ENCODE measurements at regions not wholly inside any gene's neighbourhood (a gene's known extent, or its start where the extent isn't known, plus 50 kb on each side); places are given as distances from the start of the nearest gene placed in this dataset.

DNA sequence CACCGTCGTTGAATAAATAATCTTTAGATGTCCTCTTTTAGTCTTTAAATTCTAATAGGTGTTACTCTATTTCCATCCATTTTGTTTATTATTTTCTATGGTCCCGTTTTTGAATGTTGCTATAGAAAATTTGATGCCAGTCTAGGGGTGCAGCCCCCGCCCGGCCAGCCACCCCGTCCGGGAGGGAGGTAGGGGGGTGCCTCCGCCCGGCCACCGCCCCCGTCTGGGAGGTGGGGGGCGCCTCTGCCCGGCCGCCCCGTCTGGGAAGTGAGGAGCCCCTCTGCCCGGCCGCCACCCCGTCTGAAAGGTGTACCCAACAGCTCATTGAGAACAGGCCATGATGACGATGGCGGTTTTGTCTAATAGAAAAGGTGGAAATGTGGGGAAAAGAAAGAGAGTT, 2372.2 kb upstream of the WWC1 start:
- H3K27ac ChIP-seq (ENCODE audit: low read length), result no peak overlapping the region
- H3K9me3 ChIP-seq (ENCODE audit: low read length), result no peaks in the 10 kb centered on the region
- TF ChIP-seq POLR2AphosphoS5 (IDR thresholded peaks at IDR 0.05), result no peak
- TF ChIP-seq CTCF (IDR thresholded peaks at IDR 0.05; ENCODE audit: poor library complexity, severe bottlenecking), result no peak
- no peak for TF ChIP-seq EZH2 (IDR thresholded peaks at IDR 0.05; ENCODE audit: borderline replicate concordance, insufficient read depth, low read length, poor library complexity, severe bottlenecking)
- TF ChIP-seq TAF1 (IDR thresholded peaks at IDR 0.05; ENCODE audit: low read depth), result no peak
- TF ChIP-seq SMC3 (conservative IDR thresholded peaks at IDR 0.05; ENCODE audit: poor library complexity), result no peak
- TF ChIP-seq EP300 (conservative IDR thresholded peaks at IDR 0.05; ENCODE audit: poor library complexity, severe bottlenecking), result no peak
- TF ChIP-seq MXI1 (conservative IDR thresholded peaks at IDR 0.05; ENCODE audit: poor library complexity, severe bottlenecking), result no peak
- TF ChIP-seq, protein P1, sequence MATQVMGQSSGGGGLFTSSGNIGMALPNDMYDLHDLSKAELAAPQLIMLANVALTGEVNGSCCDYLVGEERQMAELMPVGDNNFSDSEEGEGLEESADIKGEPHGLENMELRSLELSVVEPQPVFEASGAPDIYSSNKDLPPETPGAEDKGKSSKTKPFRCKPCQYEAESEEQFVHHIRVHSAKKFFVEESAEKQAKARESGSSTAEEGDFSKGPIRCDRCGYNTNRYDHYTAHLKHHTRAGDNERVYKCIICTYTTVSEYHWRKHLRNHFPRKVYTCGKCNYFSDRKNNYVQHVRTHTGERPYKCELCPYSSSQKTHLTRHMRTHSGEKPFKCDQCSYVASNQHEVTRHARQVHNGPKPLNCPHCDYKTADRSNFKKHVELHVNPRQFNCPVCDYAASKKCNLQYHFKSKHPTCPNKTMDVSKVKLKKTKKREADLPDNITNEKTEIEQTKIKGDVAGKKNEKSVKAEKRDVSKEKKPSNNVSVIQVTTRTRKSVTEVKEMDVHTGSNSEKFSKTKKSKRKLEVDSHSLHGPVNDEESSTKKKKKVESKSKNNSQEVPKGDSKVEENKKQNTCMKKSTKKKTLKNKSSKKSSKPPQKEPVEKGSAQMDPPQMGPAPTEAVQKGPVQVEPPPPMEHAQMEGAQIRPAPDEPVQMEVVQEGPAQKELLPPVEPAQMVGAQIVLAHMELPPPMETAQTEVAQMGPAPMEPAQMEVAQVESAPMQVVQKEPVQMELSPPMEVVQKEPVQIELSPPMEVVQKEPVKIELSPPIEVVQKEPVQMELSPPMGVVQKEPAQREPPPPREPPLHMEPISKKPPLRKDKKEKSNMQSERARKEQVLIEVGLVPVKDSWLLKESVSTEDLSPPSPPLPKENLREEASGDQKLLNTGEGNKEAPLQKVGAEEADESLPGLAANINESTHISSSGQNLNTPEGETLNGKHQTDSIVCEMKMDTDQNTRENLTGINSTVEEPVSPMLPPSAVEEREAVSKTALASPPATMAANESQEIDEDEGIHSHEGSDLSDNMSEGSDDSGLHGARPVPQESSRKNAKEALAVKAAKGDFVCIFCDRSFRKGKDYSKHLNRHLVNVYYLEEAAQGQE (IDR thresholded peaks at IDR 0.05; ENCODE audit: borderline replicate concordance), result no peak
- TF ChIP-seq RAD21 (conservative IDR thresholded peaks at IDR 0.05), result no peak
- no peaks in the 10 kb centered on the region for H3F3A ChIP-seq (ENCODE audit: insufficient read depth, low read length, poor library complexity, severe bottlenecking)
- no peaks in the 10 kb centered on the region for H3K36me3 ChIP-seq (ENCODE audit: insufficient read depth, low read length)
- H3K9me2 ChIP-seq (ENCODE audit: insufficient read depth, low read length), result no peaks in the 10 kb centered on the region
- no peaks in the 10 kb centered on the region for H3K79me2 ChIP-seq (replicated peaks; ENCODE audit: insufficient read depth, low read length)
- H4K20me1 ChIP-seq (ENCODE audit: insufficient read depth), result no peaks in the 10 kb centered on the region
- H3K4me2 ChIP-seq (ENCODE audit: low read length), result no peak overlapping the region
- H3K9ac ChIP-seq (ENCODE audit: low read length), result no peak overlapping the region
- H3K27me3 ChIP-seq (ENCODE audit: insufficient read depth, low read depth, low read length), result no peaks in the 10 kb centered on the region
- no peak overlapping the region for H3K4me3 ChIP-seq (ENCODE audit: low read length)
- no peak overlapping the region for H2AFZ ChIP-seq (ENCODE audit: low read depth, low read length)

- Histone ChIP-seq H3K79me2 (replicated peaks; ENCODE audit: insufficient read depth, low read length) (no peaks in the 10 kb centered on the region), H3K4me3 (ENCODE audit: low read length) (no peak overlapping the region), H3K9me3 (ENCODE audit: low read length) (no peaks in the 10 kb centered on the region), H3K9me2 (ENCODE audit: insufficient read depth, low read length) (no peaks in the 10 kb centered on the region), H3K27ac (ENCODE audit: low read length) (no peak overlapping the region), H3K27me3 (ENCODE audit: insufficient read depth, low read depth, low read length) (no peaks in the 10 kb centered on the region), H2AFZ (ENCODE audit: low read depth, low read length) (no peak overlapping the region), H3K36me3 (ENCODE audit: insufficient read depth, low read length) (no peaks in the 10 kb centered on the region), H3K4me2 (ENCODE audit: low read length) (no peak overlapping the region), H3F3A (ENCODE audit: insufficient read depth, low read length, poor library complexity, severe bottlenecking) (no peaks in the 10 kb centered on the region), H4K20me1 (ENCODE audit: insufficient read depth) (no peaks in the 10 kb centered on the region), H3K9ac (ENCODE audit: low read length) (no peak overlapping the region)
- TF ChIP-seq EP300 (conservative IDR thresholded peaks at IDR 0.05; ENCODE audit: poor library complexity, severe bottlenecking), result no peak
- TF ChIP-seq TAF1 (IDR thresholded peaks at IDR 0.05; ENCODE audit: low read depth), result no peak
- TF ChIP-seq RAD21 (conservative IDR thresholded peaks at IDR 0.05), result no peak
- TF ChIP-seq POLR2AphosphoS5 (IDR thresholded peaks at IDR 0.05), result no peak
- TF ChIP-seq, protein P1 (IDR thresholded peaks at IDR 0.05; ENCODE audit: borderline replicate concordance), result no peak
- no peak for TF ChIP-seq EZH2 (IDR thresholded peaks at IDR 0.05; ENCODE audit: borderline replicate concordance, insufficient read depth, low read length, poor library complexity, severe bottlenecking)
- TF ChIP-seq SMC3 (conservative IDR thresholded peaks at IDR 0.05; ENCODE audit: poor library complexity), result no peak
These were observed 2370.8 kb upstream of the WWC1 start for GRCh38 chr5:165920655-165921054.
